ENCODE measurements at regions not wholly inside any gene's neighbourhood (a gene's known extent, or its start where the extent isn't known, plus 50 kb on each side); places are given as distances from the start of the nearest gene placed in this dataset.
"Not testable (repeated sequence)": the region's sequence is repeated elsewhere in the genome, so short reads cannot be mapped to it uniquely, and the experiment has no call there.

GRCh38 chr7:83716923-83717322 is 68.0 kb upstream of the SEMA3E start:
- DNase-seq: not testable (repeated sequence)

DNA sequence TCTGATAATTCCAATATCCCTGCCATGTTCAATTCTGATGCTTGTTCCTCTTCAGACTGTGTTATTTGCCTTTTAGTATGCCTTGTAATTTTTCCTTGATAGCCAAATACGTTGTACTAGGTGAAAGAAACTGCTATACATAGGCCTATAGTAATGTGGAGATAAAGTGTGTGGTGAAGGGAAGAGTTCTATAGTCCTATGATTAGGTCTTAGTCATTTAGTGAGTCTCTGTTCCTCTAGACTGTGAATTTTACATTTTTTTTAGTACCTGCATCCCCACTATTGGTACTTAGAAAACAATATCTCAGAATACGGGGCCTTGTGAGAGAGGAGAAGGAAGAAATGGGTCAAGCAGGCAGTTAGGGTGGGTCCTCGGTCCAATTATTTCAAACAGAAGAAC is 59.6 kb upstream of the SEMA3E start:
- DNase-seq: no peak

DNA sequence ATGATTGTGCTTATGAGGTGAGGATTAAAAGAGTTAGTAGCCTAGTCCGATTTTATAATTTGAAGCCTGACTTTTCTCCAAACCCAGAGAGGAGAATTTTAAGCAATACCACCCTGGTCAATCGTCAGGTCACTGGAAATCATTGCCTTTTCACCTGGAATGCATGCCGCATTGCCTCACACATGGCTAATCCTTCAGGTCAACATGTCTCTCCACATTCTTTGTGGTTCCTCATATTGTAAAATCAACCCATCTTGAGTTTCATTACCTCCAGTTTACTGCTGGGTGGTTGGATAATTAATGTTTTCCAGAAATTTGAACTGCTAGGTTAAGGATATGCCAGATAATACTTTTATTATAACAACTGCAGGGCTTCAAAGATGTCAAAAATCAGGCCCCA is 55.6 kb upstream of the SEMA3E start:
- DNase-seq: no peak

DNA sequence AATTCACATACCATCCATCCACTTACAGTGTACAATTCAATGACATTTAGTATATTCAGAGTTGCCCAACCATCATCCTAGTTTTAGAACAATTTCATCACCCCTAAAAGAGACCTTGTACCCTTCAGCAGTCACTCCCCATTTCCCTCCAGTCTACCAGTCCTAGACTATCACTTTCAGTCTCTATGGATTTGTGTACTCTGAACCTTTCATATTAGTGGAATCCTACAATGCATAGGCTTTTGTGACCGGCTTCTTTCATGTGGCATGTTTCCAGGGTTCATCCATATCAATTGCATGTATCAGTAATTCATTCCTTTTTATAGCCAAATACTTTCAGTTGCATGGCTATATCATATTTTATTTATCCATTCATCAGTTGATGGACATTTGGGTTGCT is 53.5 kb upstream of the SEMA3E start:
- DNase-seq: no peak

DNA sequence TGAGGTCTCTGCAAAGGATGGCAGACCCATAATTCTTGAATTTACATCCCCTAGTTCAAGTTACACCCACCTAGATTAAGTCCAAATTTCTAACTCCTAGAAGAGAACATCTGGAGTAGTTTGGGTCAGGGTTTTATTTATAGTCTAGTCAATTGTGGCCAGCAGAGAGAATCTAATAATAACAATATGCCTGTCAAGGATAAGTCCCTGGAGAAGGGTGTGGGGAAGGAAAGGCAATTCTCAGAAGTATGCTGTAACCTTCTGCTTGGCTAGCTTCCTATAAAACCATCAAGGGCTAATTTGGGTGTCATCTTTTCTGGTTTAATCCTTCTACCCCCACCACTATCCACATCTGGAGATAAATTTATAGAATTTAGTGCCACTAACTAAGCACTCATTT is 52.8 kb upstream of the SEMA3E start:
- DNase-seq: no peak

Data from NCI-H1048 (cell line).